CD4-positive, alpha-beta T cell (primary cell): ENCODE measurements at regions not wholly inside any gene's neighbourhood (a gene's known extent, or its start where the extent isn't known, plus 50 kb on each side); places are given as distances from the start of the nearest gene placed in this dataset.
"Not testable (repeated sequence)": the region's sequence is repeated elsewhere in the genome, so short reads cannot be mapped to it uniquely, and the experiment has no call there.

Experiments
- ATAC-seq: fragments of 200-7000 bp; cut with Tn5 transposase; one replicate; pipeline ENCODE4 v1.10.0; 2022; ENCODE audit warnings: mild to moderate bottlenecking; ENCODE audit not compliant: poor library complexity
- CTCF ChIA-PET: fragments of 350-600 bp; sonication (Branson Sonifier 250); formaldehyde crosslinking; loops from one replicate; lab custom pipeline; 2021; ENCODE audit warnings: antibody characterized with exemption, inconsistent platforms; lab: Charles Lee
- POLR2A ChIA-PET: fragments of 350-600 bp; sonication (Branson Sonifier 250); formaldehyde crosslinking; loops from one replicate; lab custom pipeline; 2021; ENCODE audit warnings: antibody characterized with exemption, inconsistent platforms; lab: Charles Lee
- DNase-seq, 14 experiments: peaks; one replicate each; pipeline ENCODE4 v3.0.0-alpha.2; 2013 to 2020; ENCODE audit warnings: mixed read lengths in 2 of 14
- H3K27ac ChIP-seq, 2 donors: one replicate each; pipeline versions ENCODE4 v1.5.1 to v1.7.0; 2013; ENCODE audit warnings: low read length in 2 of 2, low read depth in 1 of 2, mild to moderate bottlenecking in 1 of 2
- H3K27me3 ChIP-seq, 2 experiments: 1 replicate in 1 of 2; 2 replicates in 1 of 2; pipeline versions ENCODE4 v1.6.1 to v1.7.0; 2013; ENCODE audit warnings: low read length in 2 of 2, control low read depth in 1 of 2, mild to moderate bottlenecking in 1 of 2, moderate library complexity in 1 of 2; ENCODE audit not compliant: insufficient read depth in 2 of 2, control insufficient read depth in 1 of 2
- H3K36me3 ChIP-seq: one replicate; pipeline ENCODE4 v1.6.1; 2013; ENCODE audit warnings: low read length, control low read depth; ENCODE audit not compliant: insufficient read depth
- H3K4me1 ChIP-seq: one replicate; pipeline ENCODE4 v1.6.1; 2013; ENCODE audit warnings: low read length, control low read depth; ENCODE audit not compliant: insufficient read depth
- H3K4me3 ChIP-seq: one replicate; pipeline ENCODE4 v1.5.1; 2013; ENCODE audit warnings: mild to moderate bottlenecking, low read length, moderate library complexity
- H3K9me3 ChIP-seq, 2 experiments: 1 replicate in 1 of 2; 2 replicates in 1 of 2; pipeline versions ENCODE4 v1.6.1 to v1.7.0; 2013; ENCODE audit warnings: low read length in 2 of 2, mild to moderate bottlenecking in 2 of 2, control low read depth in 1 of 2, moderate library complexity in 1 of 2; ENCODE audit not compliant: control insufficient read depth in 1 of 2, insufficient read depth in 1 of 2
- H3K27ac Mint-ChIP-seq: one replicate; pipeline ENCODE4 v1.8.0; 2020; ENCODE audit warnings: mixed read lengths
- H3K27me3 Mint-ChIP-seq: one replicate; pipeline ENCODE4 v1.8.0; 2021; ENCODE audit warnings: mixed read lengths
- H3K36me3 Mint-ChIP-seq: one replicate; pipeline ENCODE4 v1.8.0; 2021; ENCODE audit warnings: low read depth, mixed read lengths
- H3K4me1 Mint-ChIP-seq: one replicate; pipeline ENCODE4 v1.8.0; 2021; ENCODE audit warnings: low read depth, mixed read lengths
- H3K4me3 Mint-ChIP-seq: one replicate; pipeline ENCODE4 v1.8.0; 2020; ENCODE audit warnings: mild to moderate bottlenecking, mixed read lengths
- H3K9me3 Mint-ChIP-seq: one replicate; pipeline ENCODE4 v1.8.0; 2020; ENCODE audit warnings: mixed read lengths
- CTCF ChIP-seq: fragments of 200-600 bp; IDR thresholded peaks from one replicate; pipeline ENCODE4 v1.8.0; 2022; ENCODE audit warnings: antibody characterized with exemption, mild to moderate bottlenecking
- intact Hi-C, 2 experiments: fragments of 100-400 bp; cut with DNase I in 1 of 2; cut with micrococcal nuclease in 1 of 2; formaldehyde crosslinking; loops; one replicate each; pipeline versions ENCODE4 v1.15.1 to v1.9.0; 2023 to 2025; cut with DNase I, micrococcal nuclease

DNA sequence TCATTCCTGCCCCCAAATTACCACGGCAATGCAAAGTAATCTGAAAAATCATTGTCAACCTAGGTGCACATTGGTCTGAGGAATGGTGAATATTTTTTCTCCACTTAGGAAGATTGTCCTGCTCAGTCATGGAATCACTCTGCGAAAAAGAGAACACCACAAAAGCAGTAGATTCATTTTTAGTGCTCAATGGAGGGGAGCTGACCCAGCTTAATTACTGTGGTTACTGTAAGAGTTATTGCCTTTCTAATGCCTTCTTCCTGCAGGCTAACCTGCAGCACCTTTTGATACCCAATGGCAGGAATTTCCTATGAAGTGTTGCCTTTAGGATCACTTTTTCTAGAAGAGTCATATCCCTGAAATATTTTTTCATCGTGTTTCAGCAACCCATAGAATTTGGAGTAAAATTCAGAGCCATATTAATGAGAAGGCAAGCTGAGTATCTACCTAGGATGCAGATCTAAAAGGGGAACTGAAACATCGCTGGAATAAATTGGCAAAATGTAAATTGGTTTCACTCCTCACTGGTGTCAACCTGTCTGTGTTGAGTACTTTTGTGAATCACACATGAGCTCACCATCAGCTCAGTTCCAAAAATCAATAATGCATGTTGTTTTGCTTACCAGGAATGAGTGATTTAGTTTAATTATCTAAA is 464.5 kb downstream of the CSNK1G3 start:
- H3K27me3 Mint-ChIP-seq, result no peaks in the 10 kb centered on the region
- Histone ChIP-seq H3K27ac (no peak overlapping the region), H3K9me3 (peaks cover 0 to 3% of the 10 kb centered on the region in 2 experiments), H3K36me3 (no peaks in the 10 kb centered on the region), H3K27me3 (no peaks in the 10 kb centered on the region), H3K4me3 (no peak overlapping the region), H3K4me1 (no peaks in the 10 kb centered on the region)
- H3K36me3 Mint-ChIP-seq, result no peaks in the 10 kb centered on the region
- DNase-seq (no peak), ATAC-seq (no peak)
- intact Hi-C loops, result no loop called here
- no peak overlapping the region for H3K27ac Mint-ChIP-seq
- H3K9me3 Mint-ChIP-seq, result peaks cover 2% of the 10 kb centered on the region
- H3K4me1 Mint-ChIP-seq, result no peaks in the 10 kb centered on the region
- H3K4me3 Mint-ChIP-seq, result no peak overlapping the region
- TF ChIP-seq CTCF, result no peak
- ChIA-PET CTCF (no interaction called here), POLR2A (interaction anchor here (0.7 kb wide), 1 partner anchor 89 kb away, joined by 3 read pairs; no protein-coding TSS in a partner anchor)

DNA sequence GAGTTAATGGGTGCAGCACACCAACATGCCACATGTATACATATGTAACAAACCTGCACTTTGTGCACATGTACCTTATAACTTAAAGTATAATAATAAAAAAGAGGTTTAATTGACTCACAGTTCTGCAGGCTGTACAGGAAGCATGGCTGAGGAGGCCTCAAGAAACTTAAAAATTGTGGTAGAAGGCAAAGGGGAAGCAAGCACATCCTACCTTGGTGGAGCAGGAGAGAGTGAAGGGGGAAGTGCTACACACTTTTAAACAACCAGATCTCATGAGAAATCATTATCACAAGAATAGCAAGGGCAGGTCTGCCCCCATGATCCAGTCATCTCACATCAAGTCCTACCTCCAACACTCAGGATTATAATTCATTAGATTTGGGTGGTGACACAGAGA is 463.5 kb downstream of the CSNK1G3 start:
- H3K9me3 Mint-ChIP-seq, DNase-seq, H3K27ac ChIP-seq, H3K4me3 Mint-ChIP-seq, CTCF ChIA-PET, ATAC-seq, H3K27me3 ChIP-seq, H3K4me1 Mint-ChIP-seq, H3K27me3 Mint-ChIP-seq, intact Hi-C loops, H3K4me3 ChIP-seq, POLR2A ChIA-PET, H3K36me3 ChIP-seq, H3K27ac Mint-ChIP-seq, H3K9me3 ChIP-seq, H3K4me1 ChIP-seq, H3K36me3 Mint-ChIP-seq: not testable (repeated sequence)

- Mint-ChIP-seq H3K27me3 (no peaks in the 10 kb centered on the region), H3K4me1 (no peaks in the 10 kb centered on the region), H3K9me3 (peaks cover 7% of the 10 kb centered on the region), H3K27ac (no peak overlapping the region), H3K4me3 (no peak overlapping the region), H3K36me3 (no peaks in the 10 kb centered on the region)
- no peaks in the 10 kb centered on the region for H3K9me3 ChIP-seq
- no peaks in the 10 kb centered on the region for H3K36me3 ChIP-seq
- ATAC-seq, result no peak
- TF ChIP-seq CTCF, result no peak
- no peaks in the 10 kb centered on the region for H3K4me1 ChIP-seq
- intact Hi-C loops, result no loop called here
- no peaks in the 10 kb centered on the region for H3K27me3 ChIP-seq
- H3K4me3 ChIP-seq, result no peak overlapping the region
- DNase-seq, result no peak
- POLR2A ChIA-PET, result no interaction called here
- CTCF ChIA-PET, result no interaction called here
- no peak overlapping the region for H3K27ac ChIP-seq
Measured at GRCh38 chr5:123966781-123967180, 454.8 kb downstream of the CSNK1G3 start.

DNA sequence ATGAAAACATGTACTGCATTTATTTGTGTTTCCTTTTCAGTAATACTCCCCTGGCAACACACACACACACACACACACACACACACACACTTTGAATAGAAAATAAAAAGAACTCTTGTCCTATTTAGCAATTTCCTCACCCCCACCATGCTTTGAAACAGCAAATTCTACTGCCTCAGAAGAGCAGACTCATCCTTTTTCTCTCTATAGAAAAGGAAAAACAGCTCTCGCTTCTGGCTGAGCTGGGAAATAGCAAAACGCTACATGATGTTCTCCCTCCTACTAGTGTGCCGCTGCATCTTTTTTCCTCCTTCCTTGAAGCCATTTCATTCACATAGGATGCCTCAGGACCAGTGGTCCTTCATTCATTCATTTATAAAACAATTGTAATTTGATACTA is 453.6 kb downstream of the CSNK1G3 start:
- no peak for TF ChIP-seq CTCF
- ATAC-seq, result no peak
- H3K4me3 ChIP-seq, result no peak overlapping the region
- no peak overlapping the region for H3K4me3 Mint-ChIP-seq
- H3K9me3 Mint-ChIP-seq, result peaks cover 7% of the 10 kb centered on the region
- POLR2A ChIA-PET, result no interaction called here
- H3K36me3 ChIP-seq, result no peaks in the 10 kb centered on the region
- DNase-seq, result no peak
- intact Hi-C loops, result no loop called here
- CTCF ChIA-PET, result no interaction called here
- no peaks in the 10 kb centered on the region for H3K4me1 ChIP-seq
- no peaks in the 10 kb centered on the region for H3K4me1 Mint-ChIP-seq
- no peak overlapping the region for H3K27ac Mint-ChIP-seq
- no peaks in the 10 kb centered on the region for H3K9me3 ChIP-seq
- no peaks in the 10 kb centered on the region for H3K36me3 Mint-ChIP-seq
- no peaks in the 10 kb centered on the region for H3K27me3 Mint-ChIP-seq
- no peak overlapping the region for H3K27ac ChIP-seq
- H3K27me3 ChIP-seq, result no peaks in the 10 kb centered on the region
